Omental fat pad (tissue), 3 donors: ENCODE measurements at regions not wholly inside any gene's neighbourhood (a gene's known extent, or its start where the extent isn't known, plus 50 kb on each side); places are given as distances from the start of the nearest gene placed in this dataset.

ENCODE experiments used
- ATAC-seq: fragments of 150-250 bp; one replicate; pipeline ENCODE4 v1.9.1; 2016; ENCODE audit warnings: mild to moderate bottlenecking, moderate library complexity; ENCODE audit not compliant: low FRiP score
- DNase-seq: peaks from one replicate; pipeline ENCODE4 v3.0.0-alpha.2; 2019; ENCODE audit warnings: low spot score
- CTCF ChIP-seq, 3 donors: fragments of 450-650 bp; IDR thresholded peaks; one replicate each; pipeline ENCODE4 v1.5.1; 2016 to 2017; ENCODE audit warnings: antibody characterized with exemption in 3 of 3, mild to moderate bottlenecking in 3 of 3, moderate library complexity in 2 of 3

DNA sequence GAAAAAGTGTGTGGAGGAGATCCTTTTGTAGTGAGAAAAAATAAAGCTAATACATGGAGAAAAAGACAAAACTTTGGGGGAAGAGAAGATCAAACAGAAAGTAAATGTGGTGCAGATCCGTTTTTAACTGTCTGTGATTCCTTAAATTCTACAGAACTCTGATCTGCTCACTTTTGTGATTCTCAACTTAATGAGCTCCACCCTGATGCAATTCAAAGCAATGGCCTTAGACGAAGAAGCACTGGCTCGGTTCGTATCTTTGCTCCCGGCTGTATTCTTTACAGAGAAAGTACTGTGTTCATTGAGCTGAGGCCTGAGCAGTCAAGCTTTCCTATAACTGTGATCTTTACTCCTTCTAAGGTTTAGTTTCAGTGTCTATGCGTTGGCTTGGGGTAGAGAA lies 453.4 kb downstream of the DMAC1 start:
- ATAC-seq (no peak), DNase-seq (no peak)
- TF ChIP-seq CTCF (IDR thresholded peaks at IDR 0.05): no peak

GRCh38 chr9:7342736-7343135 lies 456.8 kb downstream of the DMAC1 start:
- DNase-seq (no peak), ATAC-seq (no peak)
- no peak for TF ChIP-seq CTCF (IDR thresholded peaks at IDR 0.05)

GRCh38 chr9:7342229-7342628 lies 457.3 kb downstream of the DMAC1 start:
- no peak for ATAC-seq
- no peak for DNase-seq
- TF ChIP-seq CTCF (IDR thresholded peaks at IDR 0.05): no peak

GRCh38 chr9:7341571-7341970 lies 458.0 kb downstream of the DMAC1 start:
- DNase-seq (no peak), ATAC-seq (no peak)
- no peak for TF ChIP-seq CTCF (IDR thresholded peaks at IDR 0.05)

DNA sequence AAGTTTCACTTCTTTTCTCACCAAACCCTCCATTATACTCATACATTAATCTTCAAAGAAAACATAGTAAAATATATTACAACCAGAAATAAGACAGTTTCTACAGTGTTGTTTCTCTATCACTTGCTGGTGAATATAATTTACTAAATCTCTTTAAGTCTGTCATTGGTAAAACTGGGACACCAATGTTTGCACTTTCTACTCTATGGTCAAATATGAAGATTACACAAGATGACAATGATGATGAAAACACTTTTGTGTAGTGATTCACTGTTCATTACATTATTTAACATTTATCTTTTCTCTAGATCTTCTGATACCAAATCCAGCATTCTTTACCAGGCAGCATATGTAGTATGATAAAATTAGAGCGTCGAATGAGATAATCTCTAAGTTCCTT lies 459.1 kb downstream of the DMAC1 start:
- ATAC-seq: no peak
- TF ChIP-seq CTCF (IDR thresholded peaks at IDR 0.05): no peak

DNA sequence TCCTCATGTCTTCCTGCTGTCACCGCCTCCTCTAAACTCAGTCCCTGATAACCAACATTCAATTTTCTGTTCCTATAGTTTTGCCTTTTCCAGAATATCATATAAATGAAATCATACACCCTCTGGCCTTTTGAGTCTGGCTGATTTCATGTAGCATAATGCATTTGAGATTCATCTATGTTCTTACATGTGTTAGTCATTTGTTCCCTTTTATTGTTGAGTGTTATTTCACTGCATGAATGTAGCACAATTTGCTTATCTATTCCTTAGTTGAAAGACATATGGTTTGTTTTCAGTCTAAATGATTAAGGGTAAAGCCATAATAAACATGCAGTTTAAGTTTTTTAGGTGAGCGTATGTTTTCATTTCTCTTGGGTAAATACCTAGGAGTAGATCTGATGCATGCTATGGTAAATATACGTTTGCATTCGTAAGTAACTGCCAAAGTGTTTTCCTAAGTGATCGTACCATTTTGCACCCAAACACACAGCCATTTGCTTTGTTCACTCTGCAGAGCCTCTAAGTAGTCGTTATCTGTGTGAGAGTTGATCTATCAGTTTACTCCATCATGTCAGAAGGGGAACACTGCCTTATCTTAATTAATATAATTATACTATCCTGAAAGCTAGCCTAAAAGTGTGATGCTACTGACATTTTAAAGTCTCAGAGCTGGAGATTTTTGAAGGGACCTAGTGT lies 460.8 kb downstream of the DMAC1 start:
- no peak for TF ChIP-seq CTCF (IDR thresholded peaks at IDR 0.05)
- ATAC-seq (no peak), DNase-seq (no peak)

More for the DNA sequence above, 459.1 kb downstream of the DMAC1 start:
- DNase-seq: no peak

- TF ChIP-seq CTCF (IDR thresholded peaks at IDR 0.05): no peak
- DNase-seq: no peak
- no peak for ATAC-seq
Measured at GRCh38 chr9:7336356-7337065, 463.1 kb downstream of the DMAC1 start.
